Loucy (cell line): ENCODE measurements at regions not wholly inside any gene's neighbourhood (a gene's known extent, or its start where the extent isn't known, plus 50 kb on each side); places are given as distances from the start of the nearest gene placed in this dataset.

Source experiments
- H2AFZ ChIP-seq: fragments of 200-600 bp; sonication (generic); 2 replicates; pipeline ENCODE4 v1.6.0; 2016; ENCODE audit warnings: antibody characterized with exemption, mild to moderate bottlenecking, low read length, moderate library complexity
- H3F3A ChIP-seq: fragments of 200-600 bp; 2 replicates; pipeline ENCODE4 v1.6.0; 2016; ENCODE audit warnings: antibody characterized with exemption, low read depth, mild to moderate bottlenecking
- H3K27me3 ChIP-seq: fragments of 200-600 bp; sonication (generic); 2 replicates; pipeline ENCODE4 v1.6.1; 2014; ENCODE audit warnings: low read length, mild to moderate bottlenecking; ENCODE audit not compliant: insufficient read depth, poor library complexity, severe bottlenecking
- H3K36me3 ChIP-seq: fragments of 200-600 bp; sonication (generic); 2 replicates; pipeline ENCODE4 v1.6.1; 2016; ENCODE audit warnings: low read length; ENCODE audit not compliant: insufficient read depth
- H3K4me1 ChIP-seq: fragments of 200-600 bp; sonication (generic); 2 replicates; pipeline ENCODE4 v1.5.1; 2014; ENCODE audit warnings: low read length, mild to moderate bottlenecking; ENCODE audit not compliant: insufficient read depth, poor library complexity, severe bottlenecking
- H3K4me2 ChIP-seq: fragments of 200-600 bp; sonication (generic); 2 replicates; pipeline ENCODE4 v1.6.0; 2014; ENCODE audit warnings: antibody characterized with exemption, low read length, low read depth, mild to moderate bottlenecking; ENCODE audit not compliant: poor library complexity, severe bottlenecking
- H3K4me3 ChIP-seq: fragments of 200-600 bp; sonication (generic); 2 replicates; pipeline ENCODE4 v1.5.1; 2014; ENCODE audit warnings: low read length, mild to moderate bottlenecking, mixed read lengths; ENCODE audit not compliant: poor library complexity, severe bottlenecking
- H3K79me2 ChIP-seq: fragments of 200-600 bp; sonication (generic); 2 replicates; pipeline ENCODE4 v1.6.1; 2014; ENCODE audit warnings: low read length; ENCODE audit not compliant: insufficient read depth
- H3K9ac ChIP-seq: fragments of 200-600 bp; sonication (generic); 2 replicates; pipeline ENCODE4 v1.6.0; 2014; ENCODE audit warnings: mild to moderate bottlenecking, low read depth, low read length, moderate library complexity; ENCODE audit not compliant: poor library complexity, severe bottlenecking
- H3K9me2 ChIP-seq: fragments of 200-600 bp; sonication (generic); replicated peaks from 2 replicates; pipeline ENCODE4 v1.6.1; 2016; ENCODE audit warnings: low read depth, low read length, mixed read lengths
- H3K9me3 ChIP-seq: fragments of 200-600 bp; sonication (generic); 2 replicates; pipeline ENCODE4 v1.6.1; 2014; ENCODE audit warnings: mild to moderate bottlenecking, antibody characterized with exemption, low read length, low read depth; ENCODE audit not compliant: insufficient read depth
- H4K20me1 ChIP-seq: fragments of 200-600 bp; sonication (generic); 2 replicates; pipeline ENCODE4 v1.6.0; 2014; ENCODE audit warnings: antibody characterized with exemption, low read length, mild to moderate bottlenecking; ENCODE audit not compliant: insufficient read depth, poor library complexity, severe bottlenecking
- EZH2phosphoT487 ChIP-seq: fragments of 200-600 bp; IDR thresholded peaks from 2 replicates; pipeline ENCODE4 v1.6.1; 2018; ENCODE audit warnings: antibody characterized with exemption, mild to moderate bottlenecking, moderate library complexity, borderline replicate concordance
- TF ChIP-seq, protein P1 (sequence below): fragments of 200-600 bp; sonication (generic); conservative IDR thresholded peaks from 2 replicates; pipeline ENCODE4 v1.5.1; 2014; ENCODE audit warnings: mild to moderate bottlenecking, antibody characterized with exemption, low read length

DNA sequence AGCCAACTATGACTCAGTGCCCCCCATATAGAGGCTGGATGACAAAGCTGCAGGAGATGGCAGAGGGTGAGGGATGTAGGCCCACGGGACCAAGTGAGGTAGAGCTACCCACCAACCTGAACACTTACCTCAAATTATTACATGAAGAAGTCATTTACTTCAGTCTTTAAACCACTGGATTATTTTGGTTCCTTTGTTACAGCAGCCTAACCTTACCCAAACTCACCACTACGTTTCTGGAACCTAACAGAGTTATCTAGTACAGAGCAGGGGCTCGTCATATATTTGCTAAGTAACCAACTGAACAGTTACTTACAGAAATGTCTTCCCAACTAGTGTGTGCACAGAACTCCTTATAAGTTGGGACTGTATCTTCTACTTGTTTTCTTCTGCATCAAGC is 85.2 kb upstream of the IGF1 start:
- H3K4me3 ChIP-seq, result no peak overlapping the region
- H3K79me2 ChIP-seq, result no peaks in the 10 kb centered on the region
- H3K9ac ChIP-seq, result no peak overlapping the region
- no peaks in the 10 kb centered on the region for H3K4me1 ChIP-seq
- H3K9me2 ChIP-seq, result no peaks in the 10 kb centered on the region
- no peaks in the 10 kb centered on the region for H4K20me1 ChIP-seq
- no peaks in the 10 kb centered on the region for H3F3A ChIP-seq
- no peak overlapping the region for H3K4me2 ChIP-seq
- no peaks in the 10 kb centered on the region for H3K27me3 ChIP-seq
- no peak overlapping the region for H2AFZ ChIP-seq
- no peaks in the 10 kb centered on the region for H3K9me3 ChIP-seq
- TF ChIP-seq, protein P1, sequence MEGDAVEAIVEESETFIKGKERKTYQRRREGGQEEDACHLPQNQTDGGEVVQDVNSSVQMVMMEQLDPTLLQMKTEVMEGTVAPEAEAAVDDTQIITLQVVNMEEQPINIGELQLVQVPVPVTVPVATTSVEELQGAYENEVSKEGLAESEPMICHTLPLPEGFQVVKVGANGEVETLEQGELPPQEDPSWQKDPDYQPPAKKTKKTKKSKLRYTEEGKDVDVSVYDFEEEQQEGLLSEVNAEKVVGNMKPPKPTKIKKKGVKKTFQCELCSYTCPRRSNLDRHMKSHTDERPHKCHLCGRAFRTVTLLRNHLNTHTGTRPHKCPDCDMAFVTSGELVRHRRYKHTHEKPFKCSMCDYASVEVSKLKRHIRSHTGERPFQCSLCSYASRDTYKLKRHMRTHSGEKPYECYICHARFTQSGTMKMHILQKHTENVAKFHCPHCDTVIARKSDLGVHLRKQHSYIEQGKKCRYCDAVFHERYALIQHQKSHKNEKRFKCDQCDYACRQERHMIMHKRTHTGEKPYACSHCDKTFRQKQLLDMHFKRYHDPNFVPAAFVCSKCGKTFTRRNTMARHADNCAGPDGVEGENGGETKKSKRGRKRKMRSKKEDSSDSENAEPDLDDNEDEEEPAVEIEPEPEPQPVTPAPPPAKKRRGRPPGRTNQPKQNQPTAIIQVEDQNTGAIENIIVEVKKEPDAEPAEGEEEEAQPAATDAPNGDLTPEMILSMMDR, result no peak
- no peak for TF ChIP-seq EZH2phosphoT487
- no peaks in the 10 kb centered on the region for H3K36me3 ChIP-seq

DNA sequence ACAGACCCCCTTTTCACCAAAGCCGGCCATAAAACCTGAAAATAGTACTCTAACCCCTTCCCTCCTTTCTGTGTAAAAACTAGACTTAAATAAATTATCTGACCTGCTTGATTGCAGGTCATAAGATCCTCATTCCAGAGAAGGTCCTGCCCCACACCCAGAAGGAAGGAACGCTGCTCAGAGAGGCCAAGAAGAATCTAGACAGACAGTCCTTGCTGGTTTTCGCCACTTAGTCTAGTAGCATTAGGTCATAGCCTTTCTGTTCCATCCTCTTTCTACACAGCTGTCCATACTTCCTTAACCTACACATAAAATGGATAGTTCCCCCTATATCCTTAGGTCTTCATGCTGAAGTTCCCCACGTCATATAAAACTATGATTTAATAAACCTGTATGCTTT is 83.7 kb upstream of the IGF1 start:
- Histone ChIP-seq H3K9ac (no peak overlapping the region), H3K79me2 (no peaks in the 10 kb centered on the region), H4K20me1 (no peaks in the 10 kb centered on the region), H3K9me3 (no peaks in the 10 kb centered on the region), H3K9me2 (no peaks in the 10 kb centered on the region), H3K27me3 (no peaks in the 10 kb centered on the region), H3K4me1 (no peaks in the 10 kb centered on the region), H3K4me2 (no peak overlapping the region), H3K4me3 (no peak overlapping the region), H2AFZ (no peak overlapping the region), H3F3A (no peaks in the 10 kb centered on the region), H3K36me3 (no peaks in the 10 kb centered on the region)
- TF ChIP-seq, protein P1, result no peak
- TF ChIP-seq EZH2phosphoT487, result no peak

DNA sequence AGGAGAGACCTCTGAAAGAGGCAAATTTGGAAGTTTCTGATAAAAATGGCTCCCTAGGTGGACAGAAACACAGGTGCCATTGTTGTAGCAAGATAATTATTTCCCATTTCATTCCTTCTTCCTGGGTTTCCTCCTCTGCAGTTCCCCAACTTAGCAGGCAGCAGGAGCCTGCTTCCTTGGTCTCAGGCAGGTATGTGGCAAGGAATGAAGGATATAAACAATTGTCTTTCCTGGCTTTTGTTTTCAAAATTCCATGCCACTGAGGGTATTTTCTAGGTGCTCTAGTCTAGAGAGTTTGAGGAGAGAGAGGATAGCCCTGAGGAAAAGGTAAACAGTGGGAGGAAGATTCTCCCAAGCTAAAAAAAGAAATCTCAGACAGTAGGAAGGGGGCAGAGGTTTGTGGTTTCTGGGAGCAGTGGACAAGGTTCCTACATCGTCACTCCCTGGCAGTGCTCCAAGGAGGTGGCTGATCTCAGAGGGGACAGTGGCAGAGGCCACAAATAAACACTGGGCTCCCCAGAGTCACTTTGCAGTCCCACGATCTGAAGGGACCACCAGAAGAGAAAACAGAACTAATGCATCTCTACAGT is 82.6 kb upstream of the IGF1 start:
- no peaks in the 10 kb centered on the region for H3K36me3 ChIP-seq
- no peak overlapping the region for H3K4me2 ChIP-seq
- TF ChIP-seq, protein P1, result no peak
- TF ChIP-seq EZH2phosphoT487, result no peak
- no peaks in the 10 kb centered on the region for H3K27me3 ChIP-seq
- no peaks in the 10 kb centered on the region for H3K4me1 ChIP-seq
- no peaks in the 10 kb centered on the region for H3K79me2 ChIP-seq
- H3K9ac ChIP-seq, result no peak overlapping the region
- H3K9me3 ChIP-seq, result no peaks in the 10 kb centered on the region
- H4K20me1 ChIP-seq, result no peaks in the 10 kb centered on the region
- no peak overlapping the region for H3K4me3 ChIP-seq
- H3F3A ChIP-seq, result no peaks in the 10 kb centered on the region
- H2AFZ ChIP-seq, result no peak overlapping the region
- no peaks in the 10 kb centered on the region for H3K9me2 ChIP-seq
